Kidney epithelial cell (primary cell): ENCODE measurements at regions not wholly inside any gene's neighbourhood (a gene's known extent, or its start where the extent isn't known, plus 50 kb on each side); places are given as distances from the start of the nearest gene placed in this dataset.

Experiments used
- DNase-seq: peaks from one replicate; pipeline ENCODE4 v3.0.0-alpha.2; 2010; ENCODE audit warnings: low read depth
- H3K27me3 ChIP-seq: 2 replicates; pipeline ENCODE4 v1.6.0; 2011; ENCODE audit warnings: low read length; ENCODE audit not compliant: control insufficient read depth, insufficient read depth
- H3K36me3 ChIP-seq: 2 replicates; pipeline ENCODE4 v1.5.1; 2011; ENCODE audit warnings: low read length; ENCODE audit not compliant: control insufficient read depth, insufficient read depth
- H3K4me3 ChIP-seq: 2 replicates; pipeline ENCODE4 v1.5.1; 2011; ENCODE audit warnings: low read depth, mild to moderate bottlenecking, control low read depth, low read length
- CTCF ChIP-seq: IDR thresholded peaks from 2 replicates; pipeline ENCODE4 v1.5.1; 2011; ENCODE audit warnings: mild to moderate bottlenecking, moderate library complexity, low read length, control low read depth, inconsistent platforms; ENCODE audit not compliant: insufficient read depth, poor library complexity, severe bottlenecking

GRCh38 chr2:196289000-196289399, 117.6 kb upstream of the STK17B start:
- Histone ChIP-seq H3K36me3 (no peaks in the 10 kb centered on the region), H3K4me3 (no peak overlapping the region), H3K27me3 (no peaks in the 10 kb centered on the region)
- TF ChIP-seq CTCF: no peak
- no peak for DNase-seq

- H3K4me3 ChIP-seq: no peak overlapping the region
- no peak for TF ChIP-seq CTCF
- no peaks in the 10 kb centered on the region for H3K27me3 ChIP-seq
- DNase-seq: no peak
- no peaks in the 10 kb centered on the region for H3K36me3 ChIP-seq
These were observed 118.8 kb upstream of the STK17B start for GRCh38 chr2:196290136-196290535.

GRCh38 chr2:196290569-196290968, 119.2 kb upstream of the STK17B start:
- H3K27me3 ChIP-seq: no peaks in the 10 kb centered on the region
- no peak for DNase-seq
- no peaks in the 10 kb centered on the region for H3K36me3 ChIP-seq
- no peak overlapping the region for H3K4me3 ChIP-seq
- TF ChIP-seq CTCF: no peak

- Histone ChIP-seq H3K4me3 (no peak overlapping the region), H3K27me3 (no peaks in the 10 kb centered on the region), H3K36me3 (no peaks in the 10 kb centered on the region)
- no peak for TF ChIP-seq CTCF
- DNase-seq: no peak
These were observed 120.0 kb upstream of the STK17B start for GRCh38 chr2:196291426-196291825.

- peak; percentile 72 for DNase-seq
- H3K4me3 ChIP-seq: no peak overlapping the region
- no peaks in the 10 kb centered on the region for H3K36me3 ChIP-seq
- no peak for TF ChIP-seq CTCF
- no peaks in the 10 kb centered on the region for H3K27me3 ChIP-seq
These were observed 120.8 kb upstream of the STK17B start for GRCh38 chr2:196291873-196292800.
